ENCODE measurements at regions not wholly inside any gene's neighbourhood (a gene's known extent, or its start where the extent isn't known, plus 50 kb on each side); places are given as distances from the start of the nearest gene placed in this dataset.

- Histone ChIP-seq H3K4me1 (ENCODE audit: control insufficient read depth, insufficient read depth, low read length) (no peaks in the 10 kb centered on the region), H3K27ac (ENCODE audit: control insufficient read depth, insufficient read depth) (no peak overlapping the region), H3K9ac (ENCODE audit: control insufficient read depth, insufficient read depth, low read length) (no peak overlapping the region), H3K4me3 (no peak overlapping the region), H3K27me3 (replicated peaks in 1 of 2; ENCODE audit: control insufficient read depth in 2 of 2, insufficient read depth in 2 of 2, low read length in 1 of 2) (no peaks in the 10 kb centered on the region), H3K9me3 (replicated peaks; ENCODE audit: control insufficient read depth, insufficient read depth, low read length) (no peaks in the 10 kb centered on the region), H3K4me2 (ENCODE audit: control insufficient read depth, insufficient read depth) (no peak overlapping the region), H4K20me1 (ENCODE audit: control insufficient read depth, insufficient read depth) (no peaks in the 10 kb centered on the region; the same call in 1 of the 2 replicates), H3K79me2 (ENCODE audit: control insufficient read depth, insufficient read depth, low read length) (no peaks in the 10 kb centered on the region), H3K36me3 (ENCODE audit: control insufficient read depth in 2 of 2, insufficient read depth in 2 of 2, low read length in 1 of 2) (no peaks in the 10 kb centered on the region), H2AFZ (ENCODE audit: control insufficient read depth, low read depth, low read length) (no peak overlapping the region)
- FAIRE-seq (no peak), DNase-seq (ENCODE audit: low read depth, low spot score) (no peak), ATAC-seq (no peak)
- TF ChIP-seq, protein P1, sequence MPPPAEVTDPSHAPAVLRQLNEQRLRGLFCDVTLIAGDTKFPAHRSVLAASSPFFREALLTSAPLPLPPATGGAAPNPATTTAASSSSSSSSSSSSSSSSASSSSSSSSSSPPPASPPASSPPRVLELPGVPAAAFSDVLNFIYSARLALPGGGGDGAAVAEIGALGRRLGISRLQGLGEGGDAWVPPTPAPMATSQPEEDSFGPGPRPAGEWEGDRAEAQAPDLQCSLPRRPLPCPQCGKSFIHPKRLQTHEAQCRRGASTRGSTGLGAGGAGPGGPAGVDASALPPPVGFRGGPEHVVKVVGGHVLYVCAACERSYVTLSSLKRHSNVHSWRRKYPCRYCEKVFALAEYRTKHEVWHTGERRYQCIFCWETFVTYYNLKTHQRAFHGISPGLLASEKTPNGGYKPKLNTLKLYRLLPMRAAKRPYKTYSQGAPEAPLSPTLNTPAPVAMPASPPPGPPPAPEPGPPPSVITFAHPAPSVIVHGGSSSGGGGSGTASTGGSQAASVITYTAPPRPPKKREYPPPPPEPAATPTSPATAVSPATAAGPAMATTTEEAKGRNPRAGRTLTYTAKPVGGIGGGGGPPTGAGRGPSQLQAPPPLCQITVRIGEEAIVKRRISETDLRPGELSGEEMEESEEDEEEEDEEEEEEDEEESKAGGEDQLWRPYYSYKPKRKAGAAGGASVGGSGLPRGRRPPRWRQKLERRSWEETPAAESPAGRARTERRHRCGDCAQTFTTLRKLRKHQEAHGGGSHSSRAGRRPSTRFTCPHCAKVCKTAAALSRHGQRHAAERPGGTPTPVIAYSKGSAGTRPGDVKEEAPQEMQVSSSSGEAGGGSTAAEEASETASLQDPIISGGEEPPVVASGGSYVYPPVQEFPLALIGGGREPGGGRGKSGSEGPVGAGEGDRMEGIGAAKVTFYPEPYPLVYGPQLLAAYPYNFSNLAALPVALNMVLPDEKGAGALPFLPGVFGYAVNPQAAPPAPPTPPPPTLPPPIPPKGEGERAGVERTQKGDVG (CRISPR knock-in tag; IDR thresholded peaks at IDR 0.05), result no peak
- TF ChIP-seq, protein P2, sequence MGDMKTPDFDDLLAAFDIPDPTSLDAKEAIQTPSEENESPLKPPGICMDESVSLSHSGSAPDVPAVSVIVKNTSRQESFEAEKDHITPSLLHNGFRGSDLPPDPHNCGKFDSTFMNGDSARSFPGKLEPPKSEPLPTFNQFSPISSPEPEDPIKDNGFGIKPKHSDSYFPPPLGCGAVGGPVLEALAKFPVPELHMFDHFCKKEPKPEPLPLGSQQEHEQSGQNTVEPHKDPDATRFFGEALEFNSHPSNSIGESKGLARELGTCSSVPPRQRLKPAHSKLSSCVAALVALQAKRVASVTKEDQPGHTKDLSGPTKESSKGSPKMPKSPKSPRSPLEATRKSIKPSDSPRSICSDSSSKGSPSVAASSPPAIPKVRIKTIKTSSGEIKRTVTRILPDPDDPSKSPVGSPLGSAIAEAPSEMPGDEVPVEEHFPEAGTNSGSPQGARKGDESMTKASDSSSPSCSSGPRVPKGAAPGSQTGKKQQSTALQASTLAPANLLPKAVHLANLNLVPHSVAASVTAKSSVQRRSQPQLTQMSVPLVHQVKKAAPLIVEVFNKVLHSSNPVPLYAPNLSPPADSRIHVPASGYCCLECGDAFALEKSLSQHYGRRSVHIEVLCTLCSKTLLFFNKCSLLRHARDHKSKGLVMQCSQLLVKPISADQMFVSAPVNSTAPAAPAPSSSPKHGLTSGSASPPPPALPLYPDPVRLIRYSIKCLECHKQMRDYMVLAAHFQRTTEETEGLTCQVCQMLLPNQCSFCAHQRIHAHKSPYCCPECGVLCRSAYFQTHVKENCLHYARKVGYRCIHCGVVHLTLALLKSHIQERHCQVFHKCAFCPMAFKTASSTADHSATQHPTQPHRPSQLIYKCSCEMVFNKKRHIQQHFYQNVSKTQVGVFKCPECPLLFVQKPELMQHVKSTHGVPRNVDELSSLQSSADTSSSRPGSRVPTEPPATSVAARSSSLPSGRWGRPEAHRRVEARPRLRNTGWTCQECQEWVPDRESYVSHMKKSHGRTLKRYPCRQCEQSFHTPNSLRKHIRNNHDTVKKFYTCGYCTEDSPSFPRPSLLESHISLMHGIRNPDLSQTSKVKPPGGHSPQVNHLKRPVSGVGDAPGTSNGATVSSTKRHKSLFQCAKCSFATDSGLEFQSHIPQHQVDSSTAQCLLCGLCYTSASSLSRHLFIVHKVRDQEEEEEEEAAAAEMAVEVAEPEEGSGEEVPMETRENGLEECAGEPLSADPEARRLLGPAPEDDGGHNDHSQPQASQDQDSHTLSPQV (IDR thresholded peaks at IDR 0.05), result no peak
- TF ChIP-seq STAT1 (conservative IDR thresholded peaks at IDR 0.05) (no peak), SUPT20H (IDR thresholded peaks at IDR 0.05; ENCODE audit: borderline replicate concordance, control insufficient read depth, low read depth, low read length) (no peak), BRCA1 (IDR thresholded peaks at IDR 0.05; ENCODE audit: low read depth, low read length) (no peak), CHD2 (IDR thresholded peaks at IDR 0.05; ENCODE audit: borderline replicate concordance, low read depth, low read length) (no peak), BCL11A (IDR thresholded peaks at IDR 0.05; ENCODE audit: low read depth, low read length) (no peak), ATF7 (IDR thresholded peaks at IDR 0.05; ENCODE audit: low read depth) (no peak), GATAD2B (conservative IDR thresholded peaks at IDR 0.05; ENCODE audit: low read depth) (no peak), MEF2B (IDR thresholded peaks at IDR 0.05; ENCODE audit: partially characterized antibody, poor library complexity, severe bottlenecking) (no peak), SIX5 (IDR thresholded peaks at IDR 0.05; ENCODE audit: low read depth, low read length, severe bottlenecking) (no peak)
- TF ChIP-seq, protein P3, sequence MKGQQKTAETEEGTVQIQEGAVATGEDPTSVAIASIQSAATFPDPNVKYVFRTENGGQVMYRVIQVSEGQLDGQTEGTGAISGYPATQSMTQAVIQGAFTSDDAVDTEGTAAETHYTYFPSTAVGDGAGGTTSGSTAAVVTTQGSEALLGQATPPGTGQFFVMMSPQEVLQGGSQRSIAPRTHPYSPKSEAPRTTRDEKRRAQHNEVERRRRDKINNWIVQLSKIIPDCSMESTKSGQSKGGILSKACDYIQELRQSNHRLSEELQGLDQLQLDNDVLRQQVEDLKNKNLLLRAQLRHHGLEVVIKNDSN (IDR thresholded peaks at IDR 0.05; ENCODE audit: borderline replicate concordance, extremely low read length, insufficient read depth, low read depth, low read length), result no peak
- ChIA-PET SMC1A (ENCODE audit: uncharacterized antibody, unreplicated experiment) (interaction anchor here (1.0 to 1.7 kb wide), 4 partner anchors 9 to 52 kb away, joined by 3 to 4 read pairs (median 4); no protein-coding TSS in a partner anchor), POLR2A (no interaction called here), RAD21 (ENCODE audit: unreplicated experiment) (no interaction called here), CTCF (interaction anchor here (0.7 to 1.2 kb wide), 2 partner anchors 47 to 93 kb away, joined by 3 read pairs; no protein-coding TSS in a partner anchor)
- 8% methylated on average over 3 of the region's 3 CpGs for WGBS (ENCODE audit: insufficient coverage, insufficient replicate concordance, low lambda C conversion rate, missing lambda C conversion rate)
- in situ Hi-C loops (cut with MboI), result no loop called here
- intact Hi-C loops (cut with micrococcal nuclease; ENCODE audit: unreplicated experiment), result no loop called here
- BruUV-seq (replicated peaks), result no TSS peak
Observed at GRCh38 chr2:215780907-215781685, 232.3 kb downstream of the MREG start.
